HG02970 (cell line): ENCODE measurements at regions not wholly inside any gene's neighbourhood (a gene's known extent, or its start where the extent isn't known, plus 50 kb on each side); places are given as distances from the start of the nearest gene placed in this dataset.

Experiments used
- ATAC-seq: cut with Tn5 transposase; IDR thresholded peaks from one replicate; pipeline ENCODE4 v1.9.1; 2021; ENCODE audit warnings: mild to moderate bottlenecking, moderate library complexity, moderate number of reproducible peaks; ENCODE audit not compliant: unreplicated experiment, low FRiP score

DNA sequence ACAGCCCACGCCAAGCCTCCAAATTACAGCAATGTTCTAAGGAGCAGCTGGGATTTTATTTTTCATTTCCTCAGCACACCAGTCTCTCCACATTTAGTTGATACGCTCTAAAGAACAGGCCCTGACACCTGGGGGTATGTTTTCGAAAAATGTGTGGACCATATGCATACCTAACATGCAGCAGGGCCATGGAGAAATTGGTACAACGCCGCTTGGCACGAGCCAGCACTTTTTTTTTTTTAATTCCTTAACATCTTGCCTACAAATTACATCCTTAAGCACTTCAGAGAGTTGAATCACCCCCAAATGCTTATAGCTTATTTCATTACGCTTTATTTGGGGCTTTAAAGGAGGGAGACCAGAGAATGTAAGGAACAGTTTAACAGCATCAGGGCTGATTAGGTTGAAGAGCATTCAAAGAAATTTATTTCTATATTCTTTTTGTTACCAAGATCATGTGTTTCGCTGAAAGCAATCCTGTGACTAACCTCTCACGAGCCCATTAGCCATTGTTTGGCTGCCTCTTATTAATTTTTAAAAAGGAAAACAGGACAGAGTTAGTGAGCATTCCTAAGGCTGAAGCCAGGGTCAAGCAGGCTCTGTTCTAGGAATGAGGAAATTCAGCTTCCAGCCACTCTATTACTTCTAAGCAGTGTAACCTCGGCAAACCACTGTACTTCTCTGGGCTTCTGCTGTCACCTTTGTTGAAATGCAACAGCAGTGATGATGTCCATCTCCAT lies 173.8 kb downstream of the ACTL7B start:
- no peak for ATAC-seq

DNA sequence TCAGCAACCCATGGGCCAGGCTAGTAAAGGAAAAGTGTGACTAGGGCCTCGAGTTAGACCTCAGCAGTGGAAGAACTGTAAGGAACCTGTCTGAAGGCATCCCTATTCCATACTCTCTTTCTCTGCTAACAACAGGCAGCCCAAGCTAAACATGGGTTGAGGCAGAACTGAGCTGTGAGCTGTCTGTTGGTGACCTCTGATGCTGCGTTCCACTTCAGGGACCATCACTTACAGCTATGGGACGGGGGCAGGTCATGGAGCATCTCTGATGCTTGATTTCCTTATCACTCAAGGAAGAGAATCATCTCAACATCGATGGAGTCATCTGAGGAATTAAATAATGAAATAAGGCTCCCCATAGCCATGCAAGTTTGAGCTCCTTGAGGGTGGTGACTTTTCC lies 174.8 kb downstream of the ACTL7B start:
- ATAC-seq: no peak

DNA sequence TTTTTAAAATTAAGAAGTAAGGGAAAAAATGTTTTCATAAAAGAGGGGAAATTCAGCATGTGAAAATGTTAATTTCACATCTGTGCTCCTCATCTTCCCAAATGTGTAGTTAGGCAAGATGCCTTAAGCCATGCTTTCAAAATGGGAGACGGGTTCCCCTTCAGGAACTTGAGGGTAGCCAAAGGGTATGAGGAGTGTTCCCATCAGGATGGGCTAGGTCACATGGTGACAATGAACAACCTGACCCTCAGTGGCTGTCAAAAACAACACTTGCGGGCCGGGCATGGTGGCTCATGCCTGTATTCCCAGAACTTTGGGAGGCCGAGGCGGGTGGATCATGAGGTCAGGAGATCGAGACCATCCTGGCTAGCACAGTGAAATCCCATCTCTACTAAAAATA lies 178.0 kb downstream of the ACTL7B start:
- no peak for ATAC-seq

DNA sequence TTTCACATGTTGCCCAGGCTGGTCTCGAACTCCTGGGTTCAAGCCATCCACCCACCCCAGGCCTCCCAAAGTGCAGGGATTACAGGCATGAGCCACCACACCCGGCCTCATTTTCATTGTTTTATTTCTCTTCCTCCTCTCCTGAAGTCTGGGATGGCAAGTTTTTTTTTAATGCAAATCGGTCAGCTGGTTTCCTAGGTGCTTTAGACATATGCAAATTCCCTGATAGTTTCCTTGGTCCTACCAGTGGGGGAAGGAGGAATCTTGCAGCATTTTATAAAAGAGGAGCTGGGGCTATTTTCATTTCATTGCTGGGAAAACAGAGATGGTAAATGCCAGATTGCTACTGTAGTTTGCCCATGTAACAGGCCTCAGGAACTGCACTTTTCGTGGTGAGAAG lies 179.4 kb downstream of the ACTL7B start:
- ATAC-seq: no peak

DNA sequence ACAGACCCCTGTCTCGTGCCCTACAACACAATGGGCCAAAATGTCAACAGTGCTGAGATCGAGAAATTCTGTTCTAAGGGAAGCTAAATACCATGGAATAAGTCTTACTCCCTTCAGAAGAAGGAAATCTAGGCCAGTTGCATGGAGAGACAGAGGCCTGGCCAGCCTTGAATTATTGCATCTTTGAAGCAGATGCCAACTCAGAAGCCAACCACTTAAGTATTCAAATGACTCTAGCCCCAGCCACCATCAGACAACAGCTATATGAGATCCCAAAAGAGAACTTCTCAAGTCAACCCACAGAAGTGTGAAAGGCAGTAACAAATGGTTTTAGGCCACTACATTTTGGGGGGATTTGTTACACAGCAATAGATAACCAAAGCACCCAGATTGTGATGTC lies 180.1 kb downstream of the ACTL7B start:
- no peak for ATAC-seq

DNA sequence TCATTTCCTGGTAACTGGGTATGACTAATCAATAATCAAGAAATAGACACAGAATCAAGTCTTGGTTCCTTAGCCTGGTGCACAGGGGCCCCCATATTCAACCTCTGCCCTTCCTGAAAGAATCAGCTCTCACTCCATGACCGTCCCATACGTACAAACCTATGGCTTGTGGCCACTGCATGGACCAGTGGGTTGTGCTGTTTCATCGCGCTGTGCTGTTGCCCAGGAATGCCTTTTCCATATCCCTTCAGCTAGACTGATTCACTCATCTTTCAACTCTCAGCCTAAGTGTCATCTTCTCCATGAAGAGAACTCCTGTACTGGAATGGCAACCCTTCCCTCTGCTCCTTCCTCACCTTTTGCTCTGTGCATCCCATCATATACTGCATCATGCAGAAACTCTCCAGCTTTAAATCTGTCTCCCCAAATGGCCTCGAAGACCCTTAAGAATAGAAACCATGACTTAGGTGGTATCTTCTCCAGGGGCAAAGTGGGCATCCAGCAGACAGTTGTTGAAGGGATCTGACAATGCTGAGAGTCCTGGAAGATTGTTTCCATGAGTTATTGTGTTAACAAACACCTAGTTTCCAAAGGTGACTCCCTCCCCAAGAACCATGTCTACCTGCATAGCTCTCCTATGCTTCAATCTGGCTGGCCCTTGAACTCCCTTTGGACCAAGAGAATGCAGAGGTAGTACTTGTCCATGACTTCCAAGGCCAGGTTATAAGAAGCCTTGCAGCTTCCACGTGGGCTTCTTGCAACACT lies 180.8 kb downstream of the ACTL7B start:
- no peak for ATAC-seq

DNA sequence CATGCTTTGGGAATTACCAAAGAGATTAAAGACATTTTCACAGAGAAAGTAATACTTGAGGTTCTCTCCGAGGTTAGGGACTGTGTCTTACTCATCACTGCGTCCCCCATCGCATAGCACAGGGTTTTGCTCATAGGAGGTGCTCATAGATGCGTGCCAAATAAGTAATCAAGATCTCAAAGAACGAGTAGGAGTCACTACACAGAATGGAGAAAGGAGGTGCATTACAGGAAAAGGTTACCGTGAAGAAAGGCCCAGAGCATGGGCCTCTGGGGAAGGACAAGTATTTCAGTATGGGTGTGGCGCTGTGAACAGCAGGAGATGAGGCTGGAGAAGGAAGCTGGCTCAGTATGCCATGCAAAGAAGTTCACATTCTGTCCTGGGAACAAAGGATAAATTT lies 182.4 kb downstream of the ACTL7B start:
- no peak for ATAC-seq

DNA sequence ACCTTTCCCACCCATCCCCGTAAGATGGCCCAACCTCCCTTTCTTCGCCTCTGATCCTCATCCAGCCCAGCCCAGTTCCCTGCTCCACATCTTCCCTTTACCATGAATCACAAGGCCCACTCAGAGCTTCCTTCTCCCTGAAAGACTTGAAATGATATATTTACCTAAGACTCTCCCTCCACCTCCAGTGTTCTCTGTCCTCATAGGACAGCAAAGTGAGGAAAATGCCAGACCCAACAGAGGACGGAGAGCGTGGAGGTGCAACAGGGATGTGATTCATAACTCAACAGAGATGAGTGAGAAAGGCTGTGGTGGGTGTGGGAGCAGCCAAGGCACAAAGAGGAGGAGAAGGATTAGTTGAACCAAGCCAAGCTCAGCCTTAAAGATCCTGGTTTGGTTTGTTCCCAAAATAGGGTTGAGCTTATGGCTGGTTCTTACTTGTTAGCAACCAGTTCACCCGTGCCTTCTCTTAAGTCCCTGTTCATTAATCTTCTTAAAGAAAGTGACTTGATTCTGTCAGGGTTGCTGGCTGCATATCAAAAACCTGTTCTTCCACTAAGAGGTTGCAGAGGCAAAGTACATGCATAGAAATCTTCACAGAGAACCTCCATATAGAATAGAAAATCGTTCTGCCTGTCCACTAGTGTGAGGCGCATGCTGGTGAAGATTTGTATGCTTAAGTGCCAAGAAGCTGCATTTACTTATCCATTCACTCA lies 183.2 kb downstream of the ACTL7B start:
- ATAC-seq: no peak

DNA sequence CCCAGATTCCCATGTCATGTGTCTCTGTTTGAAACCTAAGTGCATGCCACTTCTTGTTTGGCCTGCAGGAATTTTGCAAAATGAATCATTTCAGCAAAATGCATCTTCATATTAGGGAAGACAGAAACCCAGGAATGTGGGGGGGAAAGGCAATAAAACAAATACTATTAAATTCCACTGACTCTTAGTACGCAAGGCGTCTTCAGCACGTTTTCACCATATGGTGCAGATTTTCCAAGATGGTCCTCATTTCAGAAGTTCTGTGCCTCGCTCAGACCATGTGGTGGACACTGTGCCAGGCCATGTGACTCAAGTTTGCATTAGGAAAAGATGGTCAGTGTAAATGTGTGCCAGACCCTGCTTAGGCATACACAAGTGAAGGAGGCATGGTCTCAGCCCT lies 184.0 kb downstream of the ACTL7B start:
- no peak for ATAC-seq

DNA sequence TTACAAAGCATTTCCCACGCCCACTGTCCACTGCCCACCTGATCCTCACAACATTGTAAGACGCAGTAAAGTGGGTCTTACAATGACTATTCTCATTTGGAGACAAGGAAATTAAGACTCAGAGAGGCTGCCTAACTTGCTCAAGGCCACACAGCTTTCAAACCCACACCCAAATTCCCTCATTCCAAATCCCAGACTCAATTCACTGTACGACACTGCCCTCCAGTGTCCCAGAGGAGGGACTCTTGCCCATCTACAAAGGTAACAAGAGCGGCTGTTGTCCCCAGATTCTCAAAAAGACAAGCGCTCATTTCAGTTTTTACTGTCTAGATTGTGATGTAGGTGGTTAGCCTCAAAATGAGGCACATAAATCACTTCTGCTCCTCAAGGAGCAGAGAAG lies 184.6 kb downstream of the ACTL7B start:
- no peak for ATAC-seq

DNA sequence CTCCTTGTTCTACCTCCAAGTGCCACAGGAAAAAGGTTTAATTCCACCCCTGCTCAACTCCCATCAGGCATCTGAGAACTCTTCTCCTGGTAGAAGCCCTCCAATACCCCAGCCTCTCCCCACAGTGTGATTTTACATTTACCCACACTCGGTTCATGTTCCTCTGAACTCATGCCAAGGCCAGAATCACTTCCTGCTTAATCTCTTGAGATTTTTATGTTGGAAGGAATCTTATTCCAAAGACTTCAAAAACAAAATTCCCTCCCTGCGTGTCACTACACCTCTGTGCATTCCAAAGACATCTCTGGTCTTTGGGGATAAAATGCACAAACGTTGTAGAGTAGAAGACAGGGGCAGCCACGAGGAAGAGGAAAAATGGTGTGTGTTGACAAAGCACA lies 186.8 kb downstream of the ACTL7B start:
- no peak for ATAC-seq

DNA sequence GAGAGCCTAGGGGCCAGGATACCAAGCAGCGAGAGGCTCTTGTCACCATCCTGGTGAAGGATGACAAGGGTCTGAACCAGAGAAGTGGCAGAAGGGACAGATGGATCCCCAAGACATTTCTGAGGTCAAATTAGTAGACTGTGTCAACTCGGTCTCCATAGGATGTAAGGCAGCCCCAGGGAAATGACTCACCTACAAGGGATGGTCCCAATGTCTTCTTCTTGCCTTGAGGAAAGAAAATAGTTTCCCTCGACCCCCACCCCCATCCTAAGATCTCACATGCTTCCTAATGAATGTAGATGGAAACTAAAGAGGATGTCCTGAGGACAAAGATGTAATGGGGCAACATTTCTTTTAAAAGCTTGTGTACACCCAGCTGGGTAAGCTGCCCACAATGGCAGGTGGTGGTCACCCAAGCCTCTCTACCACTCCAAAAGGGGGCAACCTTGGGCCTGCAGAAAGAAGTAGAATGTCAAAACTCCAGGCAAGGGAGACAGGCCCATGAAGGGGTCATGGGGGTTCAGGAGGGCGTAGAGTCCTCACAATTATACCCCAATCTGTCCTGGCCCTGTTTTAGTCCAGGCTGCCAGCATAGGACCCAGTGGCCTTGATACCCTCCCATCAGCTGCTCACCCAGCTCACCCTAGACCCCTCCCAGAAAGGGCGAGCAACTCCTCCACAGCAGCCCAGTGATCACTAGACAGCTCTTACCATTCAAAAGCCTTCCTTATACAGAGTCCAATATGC lies 187.4 kb downstream of the ACTL7B start:
- ATAC-seq: no peak

DNA sequence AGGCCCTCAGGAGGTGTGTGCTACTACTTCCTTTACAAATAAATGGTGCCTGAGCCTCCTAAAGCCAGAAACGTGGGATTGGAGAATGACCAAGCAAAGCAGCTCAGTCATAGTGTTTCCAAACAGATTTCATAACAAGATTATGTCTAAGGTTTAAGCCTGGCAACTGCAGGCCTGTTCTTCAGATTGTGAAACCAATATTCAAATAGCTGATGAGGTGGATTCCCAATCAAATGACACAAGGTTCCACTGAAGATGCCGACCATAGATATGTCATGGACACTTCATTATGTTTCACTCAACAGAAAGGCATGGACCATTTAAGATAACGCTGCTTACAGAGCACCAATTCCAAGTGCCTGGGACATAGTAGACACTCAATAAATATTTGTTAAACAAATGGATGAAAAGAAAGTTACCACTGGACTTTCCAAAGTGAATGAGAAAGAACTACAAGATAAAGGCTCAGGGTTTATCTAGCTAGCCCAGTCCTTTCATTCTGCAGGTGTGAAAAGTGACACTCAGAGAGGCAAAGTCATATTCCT lies 189.5 kb downstream of the ACTL7B start:
- no peak for ATAC-seq

DNA sequence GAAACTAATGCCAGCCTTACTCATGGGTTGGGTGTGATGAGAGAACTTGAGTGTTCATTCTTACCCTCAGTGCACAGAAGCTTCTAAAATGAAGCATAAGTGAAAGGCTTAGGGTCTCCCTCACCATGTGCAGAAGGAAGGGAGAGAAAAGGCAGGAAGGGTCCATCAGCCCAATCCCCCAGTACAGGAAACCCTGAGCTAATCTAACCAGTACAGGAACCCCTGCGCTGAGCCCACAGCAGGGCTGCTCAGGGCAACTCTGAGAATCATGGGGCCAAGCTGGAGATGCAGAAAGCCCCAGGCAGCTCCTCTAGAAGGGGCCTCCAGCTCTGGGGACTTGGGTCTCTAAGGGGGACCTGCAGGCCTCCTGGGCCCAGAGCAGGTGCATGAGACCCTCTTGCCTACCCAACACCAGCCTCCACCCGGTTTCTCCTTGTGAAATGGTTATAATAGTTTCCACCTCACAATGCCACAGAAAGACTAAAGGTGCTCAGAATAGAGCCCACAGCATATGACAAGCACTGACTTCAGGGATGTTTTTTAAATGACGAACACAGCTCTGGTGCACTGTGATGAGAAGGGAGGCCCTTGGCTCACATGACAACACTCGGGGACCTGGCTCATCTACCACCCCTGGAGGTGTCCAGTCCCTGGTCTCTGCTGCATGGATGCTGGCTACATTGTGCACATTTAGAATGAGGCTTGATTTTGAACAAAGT lies 190.1 kb downstream of the ACTL7B start:
- ATAC-seq: no peak

DNA sequence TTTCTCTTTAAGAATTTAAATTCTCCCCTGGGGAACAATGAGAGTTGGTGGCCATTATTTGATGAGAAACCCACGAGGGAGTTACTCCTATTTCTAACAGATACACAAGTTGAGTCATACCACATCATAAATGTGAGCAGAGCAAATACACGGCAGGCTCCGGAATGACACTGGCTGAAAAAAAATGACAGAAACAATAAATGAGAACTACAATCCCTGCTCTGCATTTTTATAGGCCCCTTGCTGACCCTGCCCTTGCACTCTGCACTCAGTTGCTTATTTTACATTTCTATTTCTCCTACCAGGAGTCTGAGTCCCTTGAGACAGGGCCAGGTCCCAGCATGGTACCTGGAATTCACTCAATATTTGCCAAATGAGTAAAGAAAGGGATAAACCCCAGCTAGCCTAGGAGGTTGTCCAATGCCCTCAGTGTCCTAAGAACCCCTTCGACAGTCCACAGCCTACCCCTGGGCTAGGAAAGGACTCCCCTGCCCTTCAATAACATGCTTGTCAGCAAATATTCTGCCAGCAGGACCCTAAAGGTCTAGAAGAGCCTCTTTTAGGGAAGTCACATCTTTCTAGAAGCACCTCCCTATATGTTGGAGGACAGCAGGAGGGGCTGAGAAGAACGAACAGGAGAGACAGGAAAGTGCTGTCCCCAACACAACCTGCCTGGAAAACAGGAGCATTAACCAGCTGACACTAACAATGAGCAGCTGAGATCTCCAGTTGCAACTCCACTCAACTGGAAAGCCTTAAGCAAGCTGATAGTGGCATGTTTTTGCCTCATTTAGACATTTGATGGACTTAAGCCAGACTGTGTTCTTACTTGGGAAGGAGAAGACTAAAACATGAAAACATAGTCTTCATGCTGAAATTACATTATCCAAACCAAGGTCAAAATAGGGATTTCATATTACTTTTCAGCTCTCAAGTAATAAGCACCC lies 191.2 kb downstream of the ACTL7B start:
- no peak for ATAC-seq

DNA sequence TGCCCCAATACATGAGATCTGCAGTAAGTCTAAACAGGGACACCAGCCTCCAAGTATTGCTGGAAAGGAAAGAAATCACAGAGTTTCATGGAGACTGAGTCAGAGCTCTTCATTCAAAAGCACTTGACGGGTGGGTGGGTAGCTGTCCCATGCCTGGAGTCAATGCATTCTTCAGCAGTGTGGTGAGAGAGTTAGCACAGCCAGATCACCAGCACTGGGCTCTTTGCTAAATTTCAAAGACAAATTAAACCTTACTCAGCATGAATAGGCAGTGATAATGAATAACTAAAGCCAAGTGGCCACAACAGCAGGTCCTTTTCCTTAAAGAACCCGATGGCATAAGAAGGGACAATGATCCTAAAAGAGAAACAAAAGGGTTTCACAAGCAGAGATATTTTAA lies 192.4 kb downstream of the ACTL7B start:
- ATAC-seq: no peak

DNA sequence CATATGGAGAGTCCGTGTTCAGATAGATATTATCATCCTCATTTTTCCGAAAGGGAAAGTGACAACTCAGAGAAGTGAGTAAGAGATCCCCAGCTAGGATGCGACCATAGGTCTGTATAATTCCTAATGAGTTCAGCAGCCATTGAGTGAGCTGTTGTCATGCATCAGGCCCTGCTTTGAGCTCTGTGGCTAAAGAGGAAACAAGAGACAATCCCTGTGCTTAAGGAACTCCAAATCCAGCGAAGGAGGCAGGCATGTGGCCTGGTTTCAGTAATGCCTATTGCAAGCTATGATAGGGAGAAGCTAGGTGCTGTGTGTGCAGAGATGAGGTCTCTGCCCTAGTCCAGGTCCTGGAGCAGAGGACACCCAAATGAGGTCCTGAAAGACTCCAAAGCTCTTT lies 192.8 kb downstream of the ACTL7B start:
- no peak for ATAC-seq

DNA sequence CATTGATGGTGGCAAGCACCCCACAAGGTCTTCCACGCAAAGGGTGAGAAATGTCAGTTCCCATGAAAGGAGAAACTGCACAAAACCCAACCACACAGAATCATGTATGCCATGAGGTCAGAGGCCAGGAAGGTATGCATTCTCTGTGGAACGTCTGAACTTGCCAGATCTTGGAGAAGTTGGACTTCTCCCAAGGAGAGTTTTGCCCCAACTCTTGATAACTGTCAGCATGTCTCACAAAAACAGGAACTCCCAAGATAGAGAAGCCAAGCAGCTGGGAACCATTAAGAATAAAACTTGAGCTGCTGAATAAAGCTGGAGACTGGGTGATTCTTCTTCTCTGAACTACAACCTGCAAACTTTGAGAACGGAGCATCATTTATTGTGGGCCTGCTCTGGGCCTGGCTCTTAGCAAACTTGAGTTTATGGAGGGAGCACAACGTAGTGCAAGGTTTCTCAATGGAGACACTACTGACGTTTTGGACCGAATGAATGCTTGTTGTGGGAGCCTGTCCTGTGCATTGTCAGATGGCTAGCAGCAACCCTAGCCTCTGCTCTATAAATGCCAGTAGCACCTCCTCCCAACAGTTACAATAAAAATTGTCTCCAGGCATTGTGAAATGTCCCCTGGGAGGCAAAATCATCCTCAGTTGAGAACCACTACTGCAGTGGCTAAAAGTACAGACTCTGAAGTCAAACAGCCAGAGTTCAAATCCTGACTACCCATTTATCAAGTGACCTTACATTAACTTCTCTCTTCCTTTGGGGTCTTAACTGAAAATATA lies 193.5 kb downstream of the ACTL7B start:
- ATAC-seq: no peak
